ENCODE measurements at regions not wholly inside any gene's neighbourhood (a gene's known extent, or its start where the extent isn't known, plus 50 kb on each side); places are given as distances from the start of the nearest gene placed in this dataset.

DNA sequence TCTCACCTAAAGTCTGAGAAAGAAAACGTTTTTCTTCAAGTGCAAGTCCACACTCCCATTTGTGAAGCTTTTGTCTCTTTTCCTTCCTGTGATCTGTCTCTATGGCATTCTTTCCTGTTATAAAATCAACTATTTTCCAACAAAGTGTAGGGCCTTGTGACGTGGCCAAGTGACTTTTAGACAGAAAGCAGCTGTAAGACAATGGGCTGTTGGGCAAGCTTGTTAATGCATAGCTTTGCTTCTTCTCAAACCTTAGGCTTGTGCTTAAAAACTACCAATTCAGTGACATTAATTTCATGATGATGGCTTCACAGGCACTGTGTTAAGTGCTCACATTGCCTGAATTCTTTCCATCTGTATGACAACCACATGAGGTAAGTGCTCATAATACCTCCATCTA is 83.5 kb downstream of the VCY1B start:
- H3K4me1 Mint-ChIP-seq (ENCODE audit: low read depth) = no peaks in the 10 kb centered on the region
- no peak overlapping the region for H3K4me3 Mint-ChIP-seq
- H3K9me3 Mint-ChIP-seq = no peaks in the 10 kb centered on the region
- H3K36me3 Mint-ChIP-seq (ENCODE audit: insufficient read depth) = no peaks in the 10 kb centered on the region
- ATAC-seq = no peak
- no peaks in the 10 kb centered on the region for H3K27me3 Mint-ChIP-seq (ENCODE audit: low read depth)
- no peak for DNase-seq

DNA sequence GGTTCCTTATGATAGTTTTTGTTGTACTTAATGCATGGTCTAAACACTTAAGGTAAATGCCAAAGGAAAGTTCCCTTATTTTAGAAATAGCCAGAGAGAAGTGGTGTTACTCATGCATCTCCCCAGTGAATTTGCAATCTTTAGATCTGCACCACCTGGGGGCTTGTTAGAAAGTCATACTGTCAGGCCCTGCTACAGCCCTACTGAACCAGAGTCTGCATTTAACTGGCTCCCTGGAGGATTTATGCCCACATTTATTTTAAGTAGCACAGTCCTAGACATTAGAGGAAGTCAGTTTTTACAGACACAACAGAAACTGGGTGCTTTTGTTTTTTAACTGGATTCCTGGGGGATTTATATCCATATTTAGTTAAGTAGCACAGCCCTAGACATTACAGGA is 89.6 kb downstream of the VCY1B start:
- no peak for ATAC-seq
- Mint-ChIP-seq H3K36me3 (ENCODE audit: insufficient read depth) (no peaks in the 10 kb centered on the region), H3K4me1 (ENCODE audit: low read depth) (no peaks in the 10 kb centered on the region), H3K27me3 (ENCODE audit: low read depth) (no peaks in the 10 kb centered on the region), H3K9me3 (no peaks in the 10 kb centered on the region), H3K4me3 (no peak overlapping the region)
- DNase-seq = no peak

DNA sequence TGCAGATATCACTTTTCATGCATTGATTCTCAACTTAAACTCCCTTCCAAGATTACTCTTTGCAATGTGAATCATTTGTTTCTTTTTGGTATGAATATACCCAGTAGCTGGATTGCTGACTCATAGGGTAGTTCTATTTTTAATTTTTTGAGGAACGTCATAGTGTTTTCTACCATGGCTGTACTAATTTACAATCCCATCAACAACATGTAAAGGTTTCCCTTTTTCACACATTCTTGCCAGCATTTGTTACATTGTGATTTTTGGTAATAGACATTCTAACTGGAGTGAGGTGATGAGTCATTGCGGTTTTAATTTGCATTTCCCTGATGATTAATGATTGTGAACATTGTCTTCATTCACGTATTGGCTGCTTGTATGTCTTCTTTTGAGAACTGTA is 126.7 kb downstream of the VCY1B start:
- DNase-seq (no peak), ATAC-seq (peak in 1 of 2 donors; percentile 89)
- peaks cover 4% of the 10 kb centered on the region for H3K9me3 Mint-ChIP-seq
- H3K4me3 Mint-ChIP-seq = no peak overlapping the region
- peaks cover 11% of the 10 kb centered on the region for H3K4me1 Mint-ChIP-seq (ENCODE audit: low read depth)
- no peaks in the 10 kb centered on the region for H3K27me3 Mint-ChIP-seq (ENCODE audit: low read depth)
- H3K36me3 Mint-ChIP-seq (ENCODE audit: insufficient read depth) = no peaks in the 10 kb centered on the region

DNA sequence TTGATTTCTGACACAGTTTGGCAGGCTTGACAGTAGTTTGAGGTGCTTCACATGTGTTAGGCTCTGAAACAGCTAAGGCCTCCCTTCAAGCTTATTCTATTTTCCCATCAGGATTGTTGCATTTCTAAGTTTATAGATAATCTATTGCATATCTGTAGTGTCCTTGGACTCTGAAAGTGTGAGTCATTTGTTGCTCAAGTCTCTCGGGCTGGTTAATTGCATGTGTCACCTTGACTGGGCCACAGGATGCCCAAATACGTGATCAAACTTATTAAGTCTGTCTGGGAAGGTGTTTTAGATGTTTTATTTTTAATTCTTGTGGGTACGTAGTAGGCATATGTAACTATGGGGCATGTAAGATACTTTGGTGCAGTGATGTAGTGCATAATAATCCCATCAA is 166.0 kb downstream of the VCY1B start:
- no peaks in the 10 kb centered on the region for H3K9me3 Mint-ChIP-seq
- no peaks in the 10 kb centered on the region for H3K27me3 Mint-ChIP-seq (ENCODE audit: low read depth)
- no peak overlapping the region for H3K4me3 Mint-ChIP-seq
- H3K36me3 Mint-ChIP-seq (ENCODE audit: insufficient read depth) = no peaks in the 10 kb centered on the region
- DNase-seq (no peak), ATAC-seq (no peak)
- no peaks in the 10 kb centered on the region for H3K4me1 Mint-ChIP-seq (ENCODE audit: low read depth)

DNA sequence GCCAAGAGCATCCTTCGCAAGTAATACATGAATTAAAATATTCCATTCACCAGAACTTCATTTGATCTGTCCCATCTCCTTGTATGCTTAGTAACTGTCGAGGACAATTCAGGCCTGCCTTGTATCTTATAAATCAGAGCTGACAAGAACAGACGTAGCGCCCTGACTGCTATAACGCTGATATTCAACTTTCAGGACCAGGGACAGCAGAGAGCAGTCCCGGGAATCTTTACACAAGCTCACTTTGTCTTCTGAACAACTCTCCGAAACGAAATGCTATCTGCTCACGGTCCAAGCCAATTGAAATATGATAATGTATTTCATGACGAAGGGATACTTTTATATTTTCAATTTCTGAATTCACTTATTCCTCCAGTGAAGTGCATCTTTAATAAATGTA is 175.7 kb downstream of the VCY1B start:
- no peak for ATAC-seq
- Mint-ChIP-seq H3K36me3 (ENCODE audit: insufficient read depth) (no peaks in the 10 kb centered on the region), H3K9me3 (peaks cover 7% of the 10 kb centered on the region), H3K4me1 (ENCODE audit: low read depth) (peaks cover 6% of the 10 kb centered on the region), H3K27me3 (ENCODE audit: low read depth) (no peaks in the 10 kb centered on the region), H3K4me3 (no peak overlapping the region)
- DNase-seq = no peak

GRCh38 chrY:14235070-14235469 is 179.0 kb downstream of the VCY1B start:
- Mint-ChIP-seq H3K4me3 (no peak overlapping the region), H3K36me3 (ENCODE audit: insufficient read depth) (no peaks in the 10 kb centered on the region), H3K27me3 (ENCODE audit: low read depth) (no peaks in the 10 kb centered on the region), H3K4me1 (ENCODE audit: low read depth) (peaks cover 6% of the 10 kb centered on the region), H3K9me3 (peaks cover 4% of the 10 kb centered on the region)
- DNase-seq = no peak
- peak in 1 of 2 donors; percentile 76 for ATAC-seq

DNA sequence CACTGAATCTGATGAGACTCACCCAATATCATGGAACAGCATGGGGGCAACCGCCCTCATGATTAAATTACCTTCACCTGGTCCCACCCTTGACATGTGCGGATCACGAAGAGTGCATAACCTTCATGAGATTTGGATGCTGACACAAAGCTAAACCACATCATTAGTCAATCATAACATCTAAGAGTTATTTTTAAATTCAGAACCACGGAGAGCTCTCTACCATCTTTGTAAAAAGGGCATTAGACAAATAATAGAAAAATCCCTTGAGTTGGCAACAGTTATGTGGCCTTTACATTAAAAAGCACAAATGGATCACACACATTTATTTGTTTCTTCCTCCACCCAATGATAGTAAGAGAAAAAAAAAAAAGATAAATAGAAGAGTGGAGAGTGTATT is 182.2 kb downstream of the VCY1B start:
- ATAC-seq (no peak), DNase-seq (no peak)
- no peak overlapping the region for H3K4me3 Mint-ChIP-seq
- H3K9me3 Mint-ChIP-seq = peaks cover 4% of the 10 kb centered on the region
- H3K36me3 Mint-ChIP-seq (ENCODE audit: insufficient read depth) = no peaks in the 10 kb centered on the region
- H3K4me1 Mint-ChIP-seq (ENCODE audit: low read depth) = peaks cover 6% of the 10 kb centered on the region
- no peaks in the 10 kb centered on the region for H3K27me3 Mint-ChIP-seq (ENCODE audit: low read depth)

DNA sequence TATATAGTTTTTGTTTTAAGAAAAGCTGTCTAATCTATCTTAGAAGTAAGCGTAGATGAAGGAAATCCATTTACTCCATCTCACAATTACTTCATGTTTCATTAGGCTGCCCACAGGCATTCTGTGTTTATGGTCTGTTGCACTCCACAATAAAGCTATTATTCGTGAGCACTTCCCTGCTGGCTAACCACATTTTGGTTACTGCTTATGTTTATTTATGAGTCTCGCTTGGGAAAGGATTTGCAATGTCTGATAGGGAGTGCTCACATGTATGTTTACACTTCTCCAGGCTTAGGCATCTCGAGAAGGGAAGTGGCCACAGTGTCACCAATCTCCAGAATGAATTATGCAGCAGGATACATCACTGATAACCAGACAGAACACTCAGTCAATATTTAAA is 190.9 kb downstream of the VCY1B start:
- no peaks in the 10 kb centered on the region for H3K9me3 Mint-ChIP-seq
- no peaks in the 10 kb centered on the region for H3K36me3 Mint-ChIP-seq (ENCODE audit: insufficient read depth)

GRCh38 chrY:14248878-14249576 is 193.0 kb downstream of the VCY1B start:
- Mint-ChIP-seq H3K9me3 (no peaks in the 10 kb centered on the region), H3K36me3 (ENCODE audit: insufficient read depth) (no peaks in the 10 kb centered on the region), H3K27me3 (ENCODE audit: low read depth) (no peaks in the 10 kb centered on the region), H3K4me3 (no peak overlapping the region), H3K4me1 (ENCODE audit: low read depth) (peaks cover 4% of the 10 kb centered on the region)
- ATAC-seq = no peak
- DNase-seq = no peak

More for the DNA sequence above, 190.9 kb downstream of the VCY1B start:
- H3K4me1 Mint-ChIP-seq (ENCODE audit: low read depth) = peaks cover 4% of the 10 kb centered on the region
- DNase-seq = no peak
- no peak for ATAC-seq
- H3K27me3 Mint-ChIP-seq (ENCODE audit: low read depth) = no peaks in the 10 kb centered on the region
- H3K4me3 Mint-ChIP-seq = no peak overlapping the region

DNA sequence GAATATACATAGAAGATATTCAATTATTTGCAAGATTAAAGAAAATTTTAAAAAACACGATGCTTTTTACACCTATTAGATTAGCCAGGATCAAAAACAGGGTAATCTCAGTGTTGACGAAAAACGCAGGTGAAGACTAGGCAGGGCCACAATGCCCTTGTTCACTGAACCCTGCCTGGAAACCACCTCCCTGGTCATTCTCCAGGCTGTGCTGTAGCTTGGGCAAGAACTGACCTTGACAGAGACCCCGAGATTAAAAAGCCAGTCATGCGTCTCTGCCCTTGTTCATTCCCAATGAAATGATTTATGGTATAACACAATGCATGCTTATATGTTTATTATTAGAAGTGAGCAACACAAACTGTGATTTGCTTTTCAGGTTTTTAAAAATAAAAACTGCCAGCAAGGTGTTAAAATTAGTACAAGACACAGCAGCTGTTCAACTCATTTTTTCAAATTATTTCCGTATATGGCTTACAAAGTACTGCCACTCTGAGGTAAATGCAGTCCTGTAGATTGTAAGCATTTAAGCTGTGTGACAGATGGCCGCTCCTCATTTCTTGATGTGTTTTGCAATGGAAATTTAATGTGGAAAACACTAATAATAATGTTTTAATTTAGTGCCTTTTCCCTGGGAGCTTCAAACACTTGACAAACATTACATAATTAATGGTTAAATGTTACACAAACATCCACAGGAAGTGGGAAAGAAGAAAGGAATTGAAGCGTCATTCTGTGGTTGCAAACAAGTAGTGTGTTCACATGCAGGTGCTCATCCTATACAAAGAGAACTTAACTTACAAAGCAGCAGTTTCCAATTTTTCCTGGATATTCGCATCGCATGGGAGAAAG is 200.2 kb downstream of the VCY1B start:
- H3K4me3 Mint-ChIP-seq = peak overlapping the region; percentile 62
- DNase-seq = no peak

GRCh38 chrY:14256817-14257168 is 200.8 kb downstream of the VCY1B start:
- peaks cover 21% of the 10 kb centered on the region for H3K4me1 Mint-ChIP-seq (ENCODE audit: low read depth)
- no peaks in the 10 kb centered on the region for H3K36me3 Mint-ChIP-seq (ENCODE audit: insufficient read depth)
- H3K9me3 Mint-ChIP-seq = no peaks in the 10 kb centered on the region
- H3K4me3 Mint-ChIP-seq = peak overlapping the region; percentile 62
- DNase-seq (no peak), ATAC-seq (no peak)
- H3K27me3 Mint-ChIP-seq (ENCODE audit: low read depth) = no peaks in the 10 kb centered on the region

More for the DNA sequence above, 200.2 kb downstream of the VCY1B start:
- Mint-ChIP-seq H3K36me3 (ENCODE audit: insufficient read depth) (no peaks in the 10 kb centered on the region), H3K27me3 (ENCODE audit: low read depth) (no peaks in the 10 kb centered on the region), H3K4me1 (ENCODE audit: low read depth) (peaks cover 21% of the 10 kb centered on the region), H3K9me3 (no peaks in the 10 kb centered on the region)
- no peak for ATAC-seq

GRCh38 chrY:14277029-14277428 is 221.0 kb downstream of the VCY1B start:
- Mint-ChIP-seq H3K4me1 (ENCODE audit: low read depth) (no peaks in the 10 kb centered on the region), H3K9me3 (peaks cover 5% of the 10 kb centered on the region), H3K27me3 (ENCODE audit: low read depth) (no peaks in the 10 kb centered on the region), H3K4me3 (no peak overlapping the region), H3K36me3 (ENCODE audit: insufficient read depth) (no peaks in the 10 kb centered on the region)
- DNase-seq (no peak), ATAC-seq (no peak)

- ATAC-seq (no peak), DNase-seq (no peak)
- Mint-ChIP-seq H3K9me3 (no peaks in the 10 kb centered on the region), H3K36me3 (ENCODE audit: insufficient read depth) (no peaks in the 10 kb centered on the region), H3K4me3 (no peak overlapping the region), H3K27me3 (ENCODE audit: low read depth) (no peaks in the 10 kb centered on the region), H3K4me1 (ENCODE audit: low read depth) (no peaks in the 10 kb centered on the region)
Observed at GRCh38 chrY:14290656-14291375, 233.5 kb upstream of the NLGN4Y start.

- no peak for ATAC-seq
Observed at GRCh38 chrY:14292382-14292781, 231.9 kb upstream of the NLGN4Y start.

More at GRCh38 chrY:14292382-14292781, 231.9 kb upstream of the NLGN4Y start:
- Mint-ChIP-seq H3K9me3 (no peaks in the 10 kb centered on the region), H3K4me3 (no peak overlapping the region), H3K36me3 (ENCODE audit: insufficient read depth) (no peaks in the 10 kb centered on the region), H3K27me3 (ENCODE audit: low read depth) (no peaks in the 10 kb centered on the region), H3K4me1 (ENCODE audit: low read depth) (no peaks in the 10 kb centered on the region)
- DNase-seq = no peak
